ENCODE measurements at regions not wholly inside any gene's neighbourhood (a gene's known extent, or its start where the extent isn't known, plus 50 kb on each side); places are given as distances from the start of the nearest gene placed in this dataset.

DNA sequence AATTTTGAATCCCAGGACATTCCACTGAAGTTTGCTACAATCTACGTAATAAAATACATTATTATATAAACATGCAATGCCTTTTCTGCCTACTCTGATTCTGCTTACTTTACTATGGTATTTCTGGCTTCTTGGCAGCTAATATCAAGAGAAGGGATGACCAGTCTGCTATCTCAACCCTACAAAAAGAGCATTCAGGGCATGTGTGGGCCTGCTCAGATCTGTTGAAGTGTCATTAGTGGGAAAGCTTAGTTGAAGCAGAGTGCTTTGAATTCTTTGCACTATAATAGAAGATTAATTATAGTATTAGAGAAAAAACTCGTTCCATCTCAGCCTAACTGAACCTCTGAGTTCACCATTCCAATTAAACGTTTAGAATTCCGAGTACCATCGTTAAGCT lies 339.5 kb upstream of the ISL1 start:
- BruUV-seq (replicated peaks), result no TSS peak
- DNase-seq (ENCODE audit: low spot score), result no peak
- POLR2A ChIA-PET (ENCODE audit: low non-redundant PET), result interaction anchor here (0.6 kb wide), 1 partner anchor 216 kb away, joined by 3 read pairs; no protein-coding TSS in a partner anchor

DNA sequence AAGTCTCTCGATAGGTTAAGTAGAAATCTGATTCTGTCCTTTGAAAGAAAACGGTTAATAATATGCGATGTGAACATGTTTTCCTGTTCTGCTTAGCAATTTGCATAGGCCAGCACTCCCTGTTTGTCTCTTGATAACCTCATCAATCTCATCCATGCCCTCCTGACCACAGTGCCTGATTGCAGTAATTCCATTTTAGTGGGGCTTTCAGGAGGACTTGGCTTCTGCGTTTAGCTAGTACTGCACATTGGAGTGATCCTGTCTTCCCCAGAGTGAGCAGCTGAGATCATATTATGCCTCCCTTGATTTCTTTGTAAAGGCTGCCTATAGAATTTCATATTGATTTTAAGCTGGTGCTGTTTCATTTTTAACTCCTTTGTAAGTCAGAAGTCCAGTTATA lies 335.9 kb upstream of the ISL1 start:
- ChIA-PET POLR2A (ENCODE audit: low non-redundant PET) (no interaction called here), CTCF (no interaction called here)
- DNase-seq (ENCODE audit: low spot score), result no peak
- H3K36me3 ChIP-seq (ENCODE audit: insufficient read depth, low read length, poor library complexity, severe bottlenecking), result no peaks in the 10 kb centered on the region
- H3K4me1 ChIP-seq (ENCODE audit: insufficient read depth, low read length, poor library complexity, severe bottlenecking), result no peaks in the 10 kb centered on the region
- intact Hi-C loops (cut with micrococcal nuclease; ENCODE audit: unreplicated experiment), result no loop called here
- H3K4me3 ChIP-seq (ENCODE audit: low read depth, low read length, poor library complexity, severe bottlenecking), result no peak overlapping the region
- no peaks in the 10 kb centered on the region for H3K27me3 ChIP-seq (replicated peaks; ENCODE audit: insufficient read depth, low read depth, low read length, poor library complexity)
- no TSS peak for BruUV-seq (replicated peaks)
- H3K9me3 ChIP-seq (ENCODE audit: low read depth, low read length, poor library complexity, severe bottlenecking), result no peaks in the 10 kb centered on the region
- TF ChIP-seq, protein P1, sequence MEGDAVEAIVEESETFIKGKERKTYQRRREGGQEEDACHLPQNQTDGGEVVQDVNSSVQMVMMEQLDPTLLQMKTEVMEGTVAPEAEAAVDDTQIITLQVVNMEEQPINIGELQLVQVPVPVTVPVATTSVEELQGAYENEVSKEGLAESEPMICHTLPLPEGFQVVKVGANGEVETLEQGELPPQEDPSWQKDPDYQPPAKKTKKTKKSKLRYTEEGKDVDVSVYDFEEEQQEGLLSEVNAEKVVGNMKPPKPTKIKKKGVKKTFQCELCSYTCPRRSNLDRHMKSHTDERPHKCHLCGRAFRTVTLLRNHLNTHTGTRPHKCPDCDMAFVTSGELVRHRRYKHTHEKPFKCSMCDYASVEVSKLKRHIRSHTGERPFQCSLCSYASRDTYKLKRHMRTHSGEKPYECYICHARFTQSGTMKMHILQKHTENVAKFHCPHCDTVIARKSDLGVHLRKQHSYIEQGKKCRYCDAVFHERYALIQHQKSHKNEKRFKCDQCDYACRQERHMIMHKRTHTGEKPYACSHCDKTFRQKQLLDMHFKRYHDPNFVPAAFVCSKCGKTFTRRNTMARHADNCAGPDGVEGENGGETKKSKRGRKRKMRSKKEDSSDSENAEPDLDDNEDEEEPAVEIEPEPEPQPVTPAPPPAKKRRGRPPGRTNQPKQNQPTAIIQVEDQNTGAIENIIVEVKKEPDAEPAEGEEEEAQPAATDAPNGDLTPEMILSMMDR (conservative IDR thresholded peaks at IDR 0.05; ENCODE audit: low read depth, low read length), result no peak
- TF ChIP-seq EZH2 (IDR thresholded peaks at IDR 0.05; ENCODE audit: borderline replicate concordance, low read depth, low read length, poor library complexity, severe bottlenecking), result no peak
- H3K27ac ChIP-seq (ENCODE audit: low read depth, low read length, poor library complexity, severe bottlenecking), result no peak overlapping the region

More for the DNA sequence above, 339.5 kb upstream of the ISL1 start:
- H3K4me3 ChIP-seq (ENCODE audit: low read depth, low read length, poor library complexity, severe bottlenecking), result no peak overlapping the region
- H3K27me3 ChIP-seq (replicated peaks; ENCODE audit: insufficient read depth, low read depth, low read length, poor library complexity), result no peaks in the 10 kb centered on the region
- H3K27ac ChIP-seq (ENCODE audit: low read depth, low read length, poor library complexity, severe bottlenecking), result no peak overlapping the region
- no peaks in the 10 kb centered on the region for H3K9me3 ChIP-seq (ENCODE audit: low read depth, low read length, poor library complexity, severe bottlenecking)
- intact Hi-C loops (cut with micrococcal nuclease; ENCODE audit: unreplicated experiment), result no loop called here
- peaks cover 4% of the 10 kb centered on the region for H3K4me1 ChIP-seq (ENCODE audit: insufficient read depth, low read length, poor library complexity, severe bottlenecking)
- CTCF ChIA-PET, result no interaction called here
- no peaks in the 10 kb centered on the region for H3K36me3 ChIP-seq (ENCODE audit: insufficient read depth, low read length, poor library complexity, severe bottlenecking)
- TF ChIP-seq, protein P1 (conservative IDR thresholded peaks at IDR 0.05; ENCODE audit: low read depth, low read length), result no peak
- no peak for TF ChIP-seq EZH2 (IDR thresholded peaks at IDR 0.05; ENCODE audit: borderline replicate concordance, low read depth, low read length, poor library complexity, severe bottlenecking)

DNA sequence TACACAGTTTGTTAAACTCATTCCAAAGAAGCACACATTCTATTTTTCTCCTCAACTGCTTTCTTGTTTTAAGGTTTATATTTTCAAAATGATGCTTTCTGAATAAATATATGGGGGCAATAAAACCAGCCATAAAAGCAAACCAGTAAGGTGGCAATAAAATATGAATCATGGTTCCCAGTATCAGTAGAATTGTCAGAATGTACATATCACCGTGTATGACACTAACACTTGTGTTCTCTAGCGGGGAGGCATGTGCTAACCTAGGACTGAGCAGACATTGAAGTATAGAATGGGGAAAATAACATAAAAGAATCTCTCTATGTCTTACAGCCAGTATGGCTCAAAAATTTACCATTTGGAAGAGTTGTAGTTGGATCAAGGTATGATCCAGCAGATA lies 329.9 kb upstream of the ISL1 start:
- CTCF ChIA-PET, result no interaction called here
- POLR2A ChIA-PET (ENCODE audit: low non-redundant PET), result no interaction called here
- H3K27me3 ChIP-seq (replicated peaks; ENCODE audit: insufficient read depth, low read depth, low read length, poor library complexity), result no peaks in the 10 kb centered on the region

More for the DNA sequence above, 329.9 kb upstream of the ISL1 start:
- Histone ChIP-seq H3K4me3 (ENCODE audit: low read depth, low read length, poor library complexity, severe bottlenecking) (no peak overlapping the region), H3K27ac (ENCODE audit: low read depth, low read length, poor library complexity, severe bottlenecking) (no peak overlapping the region), H3K9me3 (ENCODE audit: low read depth, low read length, poor library complexity, severe bottlenecking) (no peaks in the 10 kb centered on the region), H3K4me1 (ENCODE audit: insufficient read depth, low read length, poor library complexity, severe bottlenecking) (no peaks in the 10 kb centered on the region), H3K36me3 (ENCODE audit: insufficient read depth, low read length, poor library complexity, severe bottlenecking) (no peaks in the 10 kb centered on the region)
- intact Hi-C loops (cut with micrococcal nuclease; ENCODE audit: unreplicated experiment), result no loop called here
- DNase-seq (ENCODE audit: low spot score), result no peak
- no TSS peak for BruUV-seq (replicated peaks)
- TF ChIP-seq, protein P1 (conservative IDR thresholded peaks at IDR 0.05; ENCODE audit: low read depth, low read length), result no peak
- TF ChIP-seq EZH2 (IDR thresholded peaks at IDR 0.05; ENCODE audit: borderline replicate concordance, low read depth, low read length, poor library complexity, severe bottlenecking), result no peak
